ENCODE measurements at regions not wholly inside any gene's neighbourhood (a gene's known extent, or its start where the extent isn't known, plus 50 kb on each side); places are given as distances from the start of the nearest gene placed in this dataset.

GRCh38 chr4:178255172-178255571, 812.9 kb upstream of the AGA start (continued):
- TF ChIP-seq ZBTB46 (CRISPR knock-in tag; IDR thresholded peaks at IDR 0.05; ENCODE audit: borderline replicate concordance) (no peak), CHD2 (IDR thresholded peaks at IDR 0.05; ENCODE audit: low read depth, low read length) (no peak), ZSCAN31 (CRISPR knock-in tag; IDR thresholded peaks at IDR 0.05; ENCODE audit: low read depth) (no peak), NFIC (IDR thresholded peaks at IDR 0.05; ENCODE audit: low read length) (no peak), ZNF282 (IDR thresholded peaks at IDR 0.05; ENCODE audit: partially characterized antibody) (no peak), ATRX (CRISPR knock-in tag; IDR thresholded peaks at IDR 0.05; ENCODE audit: borderline replicate concordance) (no peak), TRIM22 (IDR thresholded peaks at IDR 0.05) (no peak), NCOA5 (CRISPR knock-in tag; IDR thresholded peaks at IDR 0.05) (no peak), SIX4 (CRISPR knock-in tag; IDR thresholded peaks at IDR 0.05) (no peak)

- BruUV-seq (replicated peaks) = no TSS peak
- WGBS (ENCODE audit: low lambda C conversion rate) = 28% methylated on average over 2 of the region's 2 CpGs
- no peak for TF ChIP-seq ZNF275 (CRISPR knock-in tag; IDR thresholded peaks at IDR 0.05; ENCODE audit: borderline replicate concordance)
- TF ChIP-seq ZFP36 (IDR thresholded peaks at IDR 0.05; ENCODE audit: borderline replicate concordance, low read depth, low read length, partially characterized antibody) = no peak
- TF ChIP-seq ZBTB25 (CRISPR knock-in tag; IDR thresholded peaks at IDR 0.05) = no peak
- TF ChIP-seq ZNF33B (CRISPR knock-in tag; IDR thresholded peaks at IDR 0.05) = no peak
- no peak for TF ChIP-seq EP300 (IDR thresholded peaks at IDR 0.05; ENCODE audit: low read depth in 2 of 2, low read length in 2 of 2)
- no peak for TF ChIP-seq EP300 (CRISPR knock-in tag; IDR thresholded peaks at IDR 0.05; ENCODE audit: borderline replicate concordance)
Observed at GRCh38 chr4:178258603-178259002, 816.4 kb upstream of the AGA start.

More at GRCh38 chr4:178258603-178259002, 816.4 kb upstream of the AGA start:
- POLR2A ChIA-PET = no interaction called here
- DNase-seq (ENCODE audit: low spot score) (no peak), ATAC-seq (no peak), FAIRE-seq (no peak)
- peaks cover 12% of the 10 kb centered on the region; the same call in 1 of the 2 replicates for H3K9me3 ChIP-seq (ENCODE audit: low read length)
- no peaks in the 10 kb centered on the region for H3K4me1 ChIP-seq (ENCODE audit: insufficient read depth, low read length)
- H3K27ac ChIP-seq (ENCODE audit: extremely low read length, insufficient read depth, low read length) = no peak overlapping the region
- no peaks in the 10 kb centered on the region for H3K36me3 ChIP-seq (replicated peaks in 1 of 2; ENCODE audit: control insufficient read depth in 1 of 2, insufficient read depth in 2 of 2, low read length in 2 of 2)
- H3K4me2 ChIP-seq (ENCODE audit: low read depth, low read length) = no peak overlapping the region
- no peaks in the 10 kb centered on the region for H3K79me2 ChIP-seq (ENCODE audit: insufficient read depth, low read length)
- no peak overlapping the region for H3K4me3 ChIP-seq (replicated peaks in 1 of 3; ENCODE audit: insufficient read depth in 1 of 3, low read depth in 2 of 3, low read length in 3 of 3)
- H4K20me1 ChIP-seq (ENCODE audit: insufficient read depth, low read length) = no peaks in the 10 kb centered on the region
- CTCF ChIA-PET (ENCODE audit: low intra/inter-chr PET ratio, low total read pairs) = no interaction called here
- in situ Hi-C loops (cut with HindIII; ENCODE audit: extremely low pct_ligation_motif_present, low pct_unique_long_range_greater_than_20kb) (no loop called here), intact Hi-C loops (cut with micrococcal nuclease; ENCODE audit: unreplicated experiment) (no loop called here)
- H3K27me3 ChIP-seq (ENCODE audit: control insufficient read depth in 1 of 2, insufficient read depth in 2 of 2, low read length in 2 of 2) = no peaks in the 10 kb centered on the region
- no peak overlapping the region for H2AFZ ChIP-seq (ENCODE audit: low read length)
- no peak overlapping the region for H3K9ac ChIP-seq (ENCODE audit: insufficient read depth, low read depth, low read length)

Data from HepG2 (cell line).